GM12891 (cell line): ENCODE measurements at regions not wholly inside any gene's neighbourhood (a gene's known extent, or its start where the extent isn't known, plus 50 kb on each side); places are given as distances from the start of the nearest gene placed in this dataset.

Source experiments
- POLR2A ChIP-seq: IDR thresholded peaks from 2 replicates; pipeline ENCODE4 v1.6.1; 2011; ENCODE audit warnings: low read depth, low read length, control low read depth
- TAF1 ChIP-seq: IDR thresholded peaks from 2 replicates; pipeline ENCODE4 v1.6.1; 2011; ENCODE audit warnings: low read depth, low read length, control low read depth

GRCh38 chr12:127399451-127399850 lies 867.5 kb upstream of the TMEM132C start:
- TF ChIP-seq TAF1 (no peak), POLR2A (no peak)
